Testis (tissue), 2 donors: ENCODE measurements at regions not wholly inside any gene's neighbourhood (a gene's known extent, or its start where the extent isn't known, plus 50 kb on each side); places are given as distances from the start of the nearest gene placed in this dataset.

ENCODE experiments used
- DNase-seq: peaks from one replicate; pipeline ENCODE4 v3.0.0-alpha.2; 2019
- H3K27ac ChIP-seq, 2 donors: fragments of 200-600 bp; sonication (generic); one replicate each; pipeline ENCODE4 v1.5.1; 2019
- H3K27me3 ChIP-seq: fragments of 200-600 bp; sonication (generic); one replicate; pipeline ENCODE4 v1.5.1; 2019
- H3K36me3 ChIP-seq: fragments of 200-600 bp; sonication (generic); one replicate; pipeline ENCODE4 v1.5.1; 2017; ENCODE audit warnings: low read depth; ENCODE audit errors: missing control alignments
- H3K4me1 ChIP-seq: fragments of 200-600 bp; sonication (generic); one replicate; pipeline ENCODE4 v1.5.1; 2019
- H3K4me3 ChIP-seq, 2 donors: fragments of 200-600 bp; sonication (generic); one replicate each; pipeline ENCODE4 v1.5.1; 2017 to 2019
- H3K9me3 ChIP-seq: fragments of 200-600 bp; sonication (generic); one replicate; pipeline ENCODE4 v1.5.1; 2017
- CTCF ChIP-seq, 3 experiments: fragments of 450-650 bp in 2 of 3; fragments of 200-600 bp in 1 of 3; sonication (generic) in 1 of 3; IDR thresholded peaks; one replicate each; pipeline ENCODE4 v1.5.1; 2016 to 2019; ENCODE audit warnings: antibody characterized with exemption in 3 of 3, mild to moderate bottlenecking in 2 of 3, moderate library complexity in 1 of 3
- POLR2A ChIP-seq: fragments of 450-650 bp; IDR thresholded peaks from one replicate; pipeline ENCODE4 v1.6.1; 2017; ENCODE audit warnings: antibody characterized with exemption, mild to moderate bottlenecking, moderate library complexity
- WGBS, 2 donors: methylation state at CpG; one replicate each; pipeline ENCODE4 v1.1.5; 2018; 5-methylcytosine and 5-hydroxymethylcytosine counted together
- intact Hi-C: fragments of 100-400 bp; cut with DNase I; formaldehyde crosslinking; loops from one replicate; pipeline ENCODE4 v1.15.1; 2023; ENCODE audit warnings: low total_unique reads

GRCh38 chr10:23493711-23494110, 54.8 kb downstream of the OTUD1 start:
- DNase-seq, result no peak
- 55 to 58% methylated on average over 2 of the region's 2 CpGs for WGBS, 2 donors
- Histone ChIP-seq H3K9me3 (no peaks in the 10 kb centered on the region), H3K36me3 (no peaks in the 10 kb centered on the region), H3K4me3 (no peak overlapping the region), H3K27me3 (no peaks in the 10 kb centered on the region), H3K4me1 (no peaks in the 10 kb centered on the region), H3K27ac (no peak overlapping the region)
- intact Hi-C loops, result no loop called here
- TF ChIP-seq CTCF (IDR thresholded peaks at IDR 0.05) (no peak), POLR2A (no peak)

GRCh38 chr10:23496727-23497126, 57.9 kb downstream of the OTUD1 start:
- H3K36me3 ChIP-seq, result no peaks in the 10 kb centered on the region
- H3K27ac ChIP-seq, result no peak overlapping the region
- DNase-seq, result no peak
- no peaks in the 10 kb centered on the region for H3K9me3 ChIP-seq
- no peaks in the 10 kb centered on the region for H3K4me1 ChIP-seq
- WGBS, 2 donors, result 76 to 81% methylated on average over 5 of the region's 5 CpGs
- H3K27me3 ChIP-seq, result no peaks in the 10 kb centered on the region
- TF ChIP-seq POLR2A (no peak), CTCF (IDR thresholded peaks at IDR 0.05) (no peak)
- H3K4me3 ChIP-seq, result no peak overlapping the region
- intact Hi-C loops, result no loop called here

GRCh38 chr10:23499372-23500132, 60.7 kb downstream of the OTUD1 start:
- intact Hi-C loops, result no loop called here
- no peak overlapping the region for H3K27ac ChIP-seq
- no peaks in the 10 kb centered on the region for H3K36me3 ChIP-seq
- H3K4me3 ChIP-seq, result no peak overlapping the region
- no peak for DNase-seq
- no peaks in the 10 kb centered on the region for H3K27me3 ChIP-seq
- 58 to 59% methylated on average over 9 to 10 of the region's 10 CpGs for WGBS, 2 donors
- H3K9me3 ChIP-seq, result no peaks in the 10 kb centered on the region
- TF ChIP-seq POLR2A, result no peak
- no peak for TF ChIP-seq CTCF (IDR thresholded peaks at IDR 0.05)
- H3K4me1 ChIP-seq, result no peaks in the 10 kb centered on the region

- Histone ChIP-seq H3K4me1 (no peaks in the 10 kb centered on the region), H3K36me3 (no peaks in the 10 kb centered on the region), H3K27ac (no peak overlapping the region), H3K9me3 (no peaks in the 10 kb centered on the region), H3K27me3 (no peaks in the 10 kb centered on the region), H3K4me3 (no peak overlapping the region)
- intact Hi-C loops, result no loop called here
- TF ChIP-seq CTCF (IDR thresholded peaks at IDR 0.05), result no peak
- TF ChIP-seq POLR2A, result no peak
- WGBS, 2 donors, result 72 to 83% methylated on average over 4 of the region's 4 CpGs
- no peak for DNase-seq
Observed at GRCh38 chr10:23505797-23506465, 67.1 kb downstream of the OTUD1 start.
